Activated naive CD8-positive, alpha-beta T cell treated with anti-CD3 and anti-CD28 coated beads, Interleukin-2, amount 50 U/mL, for 24 hours (primary cell): ENCODE measurements at regions not wholly inside any gene's neighbourhood (a gene's known extent, or its start where the extent isn't known, plus 50 kb on each side); places are given as distances from the start of the nearest gene placed in this dataset.

Source experiments
- ATAC-seq: fragments of 150-1000 bp; cut with Tn5 transposase; one replicate; pipeline ENCODE4 v1.10.0; 2021
- DNase-seq: peaks from one replicate; pipeline ENCODE4 v3.0.0; 2021
- H3K27ac Mint-ChIP-seq: one replicate; pipeline ENCODE4 v1.8.0; 2021; ENCODE audit warnings: mild to moderate bottlenecking, mixed read lengths
- H3K27me3 Mint-ChIP-seq: one replicate; pipeline ENCODE4 v1.8.0; 2021; ENCODE audit warnings: mixed read lengths
- H3K36me3 Mint-ChIP-seq: one replicate; pipeline ENCODE4 v1.8.0; 2021; ENCODE audit warnings: low read depth, mixed read lengths
- H3K4me1 Mint-ChIP-seq: one replicate; pipeline ENCODE4 v1.8.0; 2021; ENCODE audit warnings: mixed read lengths
- H3K4me3 Mint-ChIP-seq: one replicate; pipeline ENCODE4 v1.8.0; 2021; ENCODE audit warnings: mild to moderate bottlenecking, moderate library complexity, mixed read lengths
- H3K9me3 Mint-ChIP-seq: one replicate; pipeline ENCODE4 v1.8.0; 2021; ENCODE audit warnings: mixed read lengths

GRCh38 chr17:34141590-34141989, 113.5 kb upstream of the CCL2 start:
- no peaks in the 10 kb centered on the region for H3K9me3 Mint-ChIP-seq
- H3K27me3 Mint-ChIP-seq = peaks cover 5% of the 10 kb centered on the region
- H3K27ac Mint-ChIP-seq = no peak overlapping the region
- ATAC-seq (no peak), DNase-seq (no peak)
- H3K4me1 Mint-ChIP-seq = no peaks in the 10 kb centered on the region
- H3K36me3 Mint-ChIP-seq = no peaks in the 10 kb centered on the region
- H3K4me3 Mint-ChIP-seq = no peak overlapping the region

GRCh38 chr17:34143430-34143829, 111.7 kb upstream of the CCL2 start:
- Mint-ChIP-seq H3K9me3 (no peaks in the 10 kb centered on the region), H3K27ac (no peak overlapping the region), H3K4me1 (no peaks in the 10 kb centered on the region), H3K4me3 (no peak overlapping the region), H3K36me3 (no peaks in the 10 kb centered on the region), H3K27me3 (peaks cover 11% of the 10 kb centered on the region)
- no peak for DNase-seq
- ATAC-seq = no peak

- no peak overlapping the region for H3K27ac Mint-ChIP-seq
- ATAC-seq = peak; percentile 63
- peak; percentile 58 for DNase-seq
Observed at GRCh38 chr17:34146440-34147043, 108.5 kb upstream of the CCL2 start.

GRCh38 chr17:34151102-34151501, 104.0 kb upstream of the CCL2 start:
- ATAC-seq (no peak), DNase-seq (no peak)
- Mint-ChIP-seq H3K4me1 (peaks cover 5% of the 10 kb centered on the region), H3K36me3 (no peaks in the 10 kb centered on the region), H3K27me3 (peaks cover 38% of the 10 kb centered on the region), H3K27ac (no peak overlapping the region), H3K4me3 (no peak overlapping the region), H3K9me3 (no peaks in the 10 kb centered on the region)

More at GRCh38 chr17:34146440-34147043, 108.5 kb upstream of the CCL2 start:
- Mint-ChIP-seq H3K4me1 (no peaks in the 10 kb centered on the region), H3K36me3 (no peaks in the 10 kb centered on the region), H3K27me3 (peaks cover 19% of the 10 kb centered on the region), H3K9me3 (no peaks in the 10 kb centered on the region), H3K4me3 (no peak overlapping the region)

- Mint-ChIP-seq H3K9me3 (no peaks in the 10 kb centered on the region), H3K27ac (no peak overlapping the region), H3K4me1 (peaks cover 5% of the 10 kb centered on the region), H3K4me3 (no peak overlapping the region), H3K27me3 (peaks cover 52% of the 10 kb centered on the region), H3K36me3 (no peaks in the 10 kb centered on the region)
- DNase-seq (no peak), ATAC-seq (no peak)
Observed at GRCh38 chr17:34153991-34154390, 101.1 kb upstream of the CCL2 start.

GRCh38 chr17:34154961-34155730, 99.9 kb upstream of the CCL2 start:
- Mint-ChIP-seq H3K27ac (no peak overlapping the region), H3K27me3 (peaks cover 58% of the 10 kb centered on the region), H3K9me3 (no peaks in the 10 kb centered on the region), H3K4me1 (peaks cover 5% of the 10 kb centered on the region), H3K4me3 (no peak overlapping the region), H3K36me3 (no peaks in the 10 kb centered on the region)
- DNase-seq = no peak
- peak; percentile 36 for ATAC-seq

- Mint-ChIP-seq H3K27me3 (peaks cover 56% of the 10 kb centered on the region), H3K9me3 (no peaks in the 10 kb centered on the region), H3K36me3 (no peaks in the 10 kb centered on the region), H3K4me3 (no peak overlapping the region), H3K4me1 (peaks cover 5% of the 10 kb centered on the region), H3K27ac (no peak overlapping the region)
- no peak for ATAC-seq
- DNase-seq = no peak
Observed at GRCh38 chr17:34155947-34156346, 99.1 kb upstream of the CCL2 start.

GRCh38 chr17:34156401-34156740, 98.7 kb upstream of the CCL2 start:
- H3K4me3 Mint-ChIP-seq = no peak overlapping the region
- no peaks in the 10 kb centered on the region for H3K9me3 Mint-ChIP-seq
- no peak for ATAC-seq
- DNase-seq = no peak
- peaks cover 5% of the 10 kb centered on the region for H3K4me1 Mint-ChIP-seq
- no peaks in the 10 kb centered on the region for H3K36me3 Mint-ChIP-seq
- H3K27ac Mint-ChIP-seq = no peak overlapping the region
- peaks cover 54% of the 10 kb centered on the region for H3K27me3 Mint-ChIP-seq

GRCh38 chr17:34156741-34157589, 98.1 kb upstream of the CCL2 start:
- H3K27me3 Mint-ChIP-seq = peaks cover 55% of the 10 kb centered on the region
- DNase-seq = no peak
- ATAC-seq = no peak
- H3K4me3 Mint-ChIP-seq = no peak overlapping the region
- no peak overlapping the region for H3K27ac Mint-ChIP-seq
- no peaks in the 10 kb centered on the region for H3K9me3 Mint-ChIP-seq
- no peaks in the 10 kb centered on the region for H3K36me3 Mint-ChIP-seq
- H3K4me1 Mint-ChIP-seq = peaks cover 5% of the 10 kb centered on the region

GRCh38 chr17:34161690-34162089, 93.4 kb upstream of the CCL2 start:
- H3K27ac Mint-ChIP-seq = no peak overlapping the region
- no peak for ATAC-seq
- H3K4me1 Mint-ChIP-seq = no peaks in the 10 kb centered on the region
- no peak for DNase-seq
- H3K9me3 Mint-ChIP-seq = no peaks in the 10 kb centered on the region
- H3K36me3 Mint-ChIP-seq = no peaks in the 10 kb centered on the region
- peaks cover 44% of the 10 kb centered on the region for H3K27me3 Mint-ChIP-seq
- no peak overlapping the region for H3K4me3 Mint-ChIP-seq

- H3K9me3 Mint-ChIP-seq = no peaks in the 10 kb centered on the region
- no peak for ATAC-seq
- no peaks in the 10 kb centered on the region for H3K36me3 Mint-ChIP-seq
- H3K4me1 Mint-ChIP-seq = no peaks in the 10 kb centered on the region
- DNase-seq = no peak
- H3K27ac Mint-ChIP-seq = no peak overlapping the region
- H3K4me3 Mint-ChIP-seq = no peak overlapping the region
- H3K27me3 Mint-ChIP-seq = peaks cover 32% of the 10 kb centered on the region
Observed at GRCh38 chr17:34163123-34163522, 92.0 kb upstream of the CCL2 start.

- H3K27me3 Mint-ChIP-seq = peaks cover 27% of the 10 kb centered on the region
Observed at GRCh38 chr17:34163646-34164045, 91.4 kb upstream of the CCL2 start.

GRCh38 chr17:34164837-34165236, 90.2 kb upstream of the CCL2 start:
- H3K27me3 Mint-ChIP-seq = peaks cover 16% of the 10 kb centered on the region
- no peaks in the 10 kb centered on the region for H3K4me1 Mint-ChIP-seq
- H3K27ac Mint-ChIP-seq = no peak overlapping the region
- no peaks in the 10 kb centered on the region for H3K36me3 Mint-ChIP-seq
- no peaks in the 10 kb centered on the region for H3K9me3 Mint-ChIP-seq
- ATAC-seq = no peak
- no peak overlapping the region for H3K4me3 Mint-ChIP-seq
- DNase-seq = no peak

More at GRCh38 chr17:34163646-34164045, 91.4 kb upstream of the CCL2 start:
- DNase-seq = no peak
- no peak for ATAC-seq
- H3K4me3 Mint-ChIP-seq = no peak overlapping the region
- H3K36me3 Mint-ChIP-seq = no peaks in the 10 kb centered on the region
- H3K4me1 Mint-ChIP-seq = no peaks in the 10 kb centered on the region
- no peak overlapping the region for H3K27ac Mint-ChIP-seq
- H3K9me3 Mint-ChIP-seq = no peaks in the 10 kb centered on the region

- H3K36me3 Mint-ChIP-seq = no peaks in the 10 kb centered on the region
- peaks cover 16% of the 10 kb centered on the region for H3K27me3 Mint-ChIP-seq
- ATAC-seq = no peak
Observed at GRCh38 chr17:34166352-34166751, 88.7 kb upstream of the CCL2 start.

GRCh38 chr17:34167354-34167753, 87.7 kb upstream of the CCL2 start:
- ATAC-seq (no peak), DNase-seq (no peak)
- Mint-ChIP-seq H3K4me1 (no peaks in the 10 kb centered on the region), H3K27me3 (peaks cover 13% of the 10 kb centered on the region), H3K27ac (no peak overlapping the region), H3K4me3 (no peak overlapping the region), H3K36me3 (no peaks in the 10 kb centered on the region), H3K9me3 (no peaks in the 10 kb centered on the region)

More at GRCh38 chr17:34166352-34166751, 88.7 kb upstream of the CCL2 start:
- Mint-ChIP-seq H3K9me3 (no peaks in the 10 kb centered on the region), H3K27ac (no peak overlapping the region), H3K4me3 (no peak overlapping the region), H3K4me1 (no peaks in the 10 kb centered on the region)
- no peak for DNase-seq
